Neural cell (in vitro differentiated cells): ENCODE measurements at regions not wholly inside any gene's neighbourhood (a gene's known extent, or its start where the extent isn't known, plus 50 kb on each side); places are given as distances from the start of the nearest gene placed in this dataset.

Experiments used
- H2AFZ ChIP-seq: fragments of 200-600, 300-800 bp; sonication (generic), shearing (Covaris generic); 2 replicates; pipeline ENCODE4 v1.6.0; 2014; ENCODE audit warnings: low read depth, mild to moderate bottlenecking, antibody characterized with exemption, low read length, moderate library complexity
- H3F3A ChIP-seq: fragments of 200-600 bp; shearing (Covaris generic); 2 replicates; pipeline ENCODE4 v1.6.1; 2016; ENCODE audit warnings: mild to moderate bottlenecking, moderate library complexity, mixed read lengths, antibody characterized with exemption, low read length; ENCODE audit not compliant: insufficient read depth, poor library complexity, severe bottlenecking
- H3K27ac ChIP-seq: fragments of 200-600, 300-800 bp; sonication (generic), shearing (Covaris generic); 2 replicates; pipeline ENCODE4 v1.5.1; 2014; ENCODE audit warnings: mild to moderate bottlenecking, low read length, moderate library complexity
- H3K27me3 ChIP-seq: fragments of 300-800, 200-600 bp; sonication (generic), shearing (Covaris generic); 2 replicates; pipeline ENCODE4 v1.6.0; 2014; ENCODE audit warnings: mild to moderate bottlenecking, low read depth, low read length, moderate library complexity; ENCODE audit not compliant: insufficient read depth
- H3K36me3 ChIP-seq: fragments of 300-800, 200-600 bp; sonication (generic), shearing (Covaris generic); 2 replicates; pipeline ENCODE4 v1.5.1; 2014; ENCODE audit warnings: mild to moderate bottlenecking, antibody characterized with exemption, low read length, moderate library complexity; ENCODE audit not compliant: insufficient read depth
- H3K4me2 ChIP-seq: fragments of 300-800, 200-600 bp; sonication (generic), shearing (Covaris generic); 2 replicates; pipeline ENCODE4 v1.6.0; 2014; ENCODE audit warnings: mild to moderate bottlenecking, low read length
- H3K4me3 ChIP-seq: fragments of 300-800, 200-600 bp; sonication (generic), shearing (Covaris generic); 2 replicates; pipeline ENCODE4 v1.5.1; 2014; ENCODE audit warnings: mild to moderate bottlenecking, low read length, moderate library complexity
- H3K79me2 ChIP-seq: fragments of 200-600 bp; shearing (Covaris generic); replicated peaks from 2 replicates; pipeline ENCODE4 v1.6.0; 2014; ENCODE audit warnings: mild to moderate bottlenecking, low read length, moderate library complexity; ENCODE audit not compliant: insufficient read depth
- H3K9ac ChIP-seq: fragments of 300-800, 200-600 bp; sonication (generic), shearing (Covaris generic); 2 replicates; pipeline ENCODE4 v1.6.1; 2016; ENCODE audit warnings: mild to moderate bottlenecking, low read length, mixed read lengths
- H3K9me2 ChIP-seq: fragments of 200-600 bp; shearing (Covaris generic); 2 replicates; pipeline ENCODE4 v1.6.1; 2016; ENCODE audit warnings: mild to moderate bottlenecking, low read length, mixed read lengths; ENCODE audit not compliant: insufficient read depth
- H3K9me3 ChIP-seq: fragments of 200-600, 300-800 bp; sonication (generic), shearing (Covaris generic); 2 replicates; pipeline ENCODE4 v1.6.1; 2016; ENCODE audit warnings: mild to moderate bottlenecking, mixed run types, low read length, moderate library complexity, mixed read lengths
- H4K20me1 ChIP-seq: fragments of 200-600 bp; shearing (Covaris generic); 2 replicates; pipeline ENCODE4 v1.6.1; 2016; ENCODE audit warnings: mild to moderate bottlenecking, mixed run types; ENCODE audit not compliant: insufficient read depth
- EP300 ChIP-seq: fragments of 450-650 bp; conservative IDR thresholded peaks from 2 replicates; pipeline ENCODE4 v1.6.1; 2014; ENCODE audit warnings: antibody characterized with exemption, mild to moderate bottlenecking, moderate library complexity; ENCODE audit not compliant: poor library complexity, severe bottlenecking
- EZH2 ChIP-seq: fragments of 200-600, 300-800 bp; shearing (Covaris generic), sonication (generic); IDR thresholded peaks from 2 replicates; pipeline ENCODE4 v1.6.1; 2014; ENCODE audit warnings: antibody characterized with exemption, low read length, borderline replicate concordance, mild to moderate bottlenecking; ENCODE audit not compliant: insufficient read depth, poor library complexity, severe bottlenecking
- MXI1 ChIP-seq: fragments of 450-650 bp; conservative IDR thresholded peaks from 2 replicates; pipeline ENCODE4 v1.6.1; 2014; ENCODE audit warnings: antibody characterized with exemption, mild to moderate bottlenecking; ENCODE audit not compliant: poor library complexity, severe bottlenecking
- POLR2AphosphoS5 ChIP-seq: IDR thresholded peaks from 2 replicates; pipeline ENCODE4 v1.6.1; 2012
- RAD21 ChIP-seq: fragments of 450-650 bp; conservative IDR thresholded peaks from 2 replicates; pipeline ENCODE4 v1.6.1; 2014; ENCODE audit warnings: antibody characterized with exemption, mild to moderate bottlenecking, moderate library complexity
- SMC3 ChIP-seq: fragments of 450-650 bp; conservative IDR thresholded peaks from 2 replicates; pipeline ENCODE4 v1.6.1; 2014; ENCODE audit warnings: antibody characterized with exemption, mild to moderate bottlenecking, moderate library complexity; ENCODE audit not compliant: poor library complexity
- TAF1 ChIP-seq: IDR thresholded peaks from 2 replicates; pipeline ENCODE4 v1.6.1; 2012; ENCODE audit warnings: low read depth
- TF ChIP-seq, protein P1 (sequence below): IDR thresholded peaks from 2 replicates; pipeline ENCODE4 v1.6.1; 2012; ENCODE audit warnings: borderline replicate concordance
- TF ChIP-seq, protein P2 (sequence below): fragments of 450-650 bp; IDR thresholded peaks from 2 replicates; pipeline ENCODE4 v1.5.1; 2014; ENCODE audit warnings: antibody characterized with exemption, mild to moderate bottlenecking, moderate library complexity; ENCODE audit not compliant: poor library complexity, severe bottlenecking

DNA sequence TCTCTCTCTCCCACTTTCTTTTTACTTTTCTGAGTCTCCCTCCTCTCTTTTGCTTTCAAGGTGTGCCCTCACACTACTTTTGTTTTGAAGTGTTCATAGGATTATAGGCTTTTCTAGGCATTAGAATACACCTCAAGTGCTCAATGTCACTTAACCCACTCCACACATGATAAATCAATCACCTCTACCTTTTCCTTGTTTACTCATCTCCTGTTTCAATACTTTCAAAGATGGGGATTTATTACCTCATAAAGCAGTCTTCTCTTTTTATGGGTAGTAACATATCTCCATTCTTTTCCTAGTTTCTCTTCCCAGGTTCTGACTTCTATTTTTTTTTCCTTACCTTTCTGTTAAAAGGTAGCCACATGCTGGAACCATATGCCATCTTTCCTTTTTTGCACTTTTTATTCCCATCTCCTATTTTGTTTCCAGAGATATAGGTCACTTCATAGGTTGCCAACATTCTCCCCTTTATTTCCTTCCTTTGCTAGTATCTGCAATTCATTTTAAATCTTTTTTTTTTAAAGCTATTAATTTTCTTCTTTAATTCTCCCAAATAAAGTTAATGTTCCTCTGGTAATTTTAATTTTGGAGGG, 137.6 kb upstream of the SLC10A2 start:
- no peak overlapping the region for H3K9ac ChIP-seq
- H3K79me2 ChIP-seq: no peaks in the 10 kb centered on the region
- H3K27ac ChIP-seq: no peak overlapping the region
- H2AFZ ChIP-seq: no peak overlapping the region
- no peaks in the 10 kb centered on the region for H3K9me2 ChIP-seq
- H3K27me3 ChIP-seq: no peaks in the 10 kb centered on the region
- TF ChIP-seq EP300: no peak
- no peak for TF ChIP-seq POLR2AphosphoS5
- TF ChIP-seq RAD21: no peak
- TF ChIP-seq SMC3: no peak
- TF ChIP-seq, protein P1, sequence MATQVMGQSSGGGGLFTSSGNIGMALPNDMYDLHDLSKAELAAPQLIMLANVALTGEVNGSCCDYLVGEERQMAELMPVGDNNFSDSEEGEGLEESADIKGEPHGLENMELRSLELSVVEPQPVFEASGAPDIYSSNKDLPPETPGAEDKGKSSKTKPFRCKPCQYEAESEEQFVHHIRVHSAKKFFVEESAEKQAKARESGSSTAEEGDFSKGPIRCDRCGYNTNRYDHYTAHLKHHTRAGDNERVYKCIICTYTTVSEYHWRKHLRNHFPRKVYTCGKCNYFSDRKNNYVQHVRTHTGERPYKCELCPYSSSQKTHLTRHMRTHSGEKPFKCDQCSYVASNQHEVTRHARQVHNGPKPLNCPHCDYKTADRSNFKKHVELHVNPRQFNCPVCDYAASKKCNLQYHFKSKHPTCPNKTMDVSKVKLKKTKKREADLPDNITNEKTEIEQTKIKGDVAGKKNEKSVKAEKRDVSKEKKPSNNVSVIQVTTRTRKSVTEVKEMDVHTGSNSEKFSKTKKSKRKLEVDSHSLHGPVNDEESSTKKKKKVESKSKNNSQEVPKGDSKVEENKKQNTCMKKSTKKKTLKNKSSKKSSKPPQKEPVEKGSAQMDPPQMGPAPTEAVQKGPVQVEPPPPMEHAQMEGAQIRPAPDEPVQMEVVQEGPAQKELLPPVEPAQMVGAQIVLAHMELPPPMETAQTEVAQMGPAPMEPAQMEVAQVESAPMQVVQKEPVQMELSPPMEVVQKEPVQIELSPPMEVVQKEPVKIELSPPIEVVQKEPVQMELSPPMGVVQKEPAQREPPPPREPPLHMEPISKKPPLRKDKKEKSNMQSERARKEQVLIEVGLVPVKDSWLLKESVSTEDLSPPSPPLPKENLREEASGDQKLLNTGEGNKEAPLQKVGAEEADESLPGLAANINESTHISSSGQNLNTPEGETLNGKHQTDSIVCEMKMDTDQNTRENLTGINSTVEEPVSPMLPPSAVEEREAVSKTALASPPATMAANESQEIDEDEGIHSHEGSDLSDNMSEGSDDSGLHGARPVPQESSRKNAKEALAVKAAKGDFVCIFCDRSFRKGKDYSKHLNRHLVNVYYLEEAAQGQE: no peak
- no peak for TF ChIP-seq TAF1
- no peak for TF ChIP-seq EZH2
- no peak for TF ChIP-seq MXI1
- TF ChIP-seq, protein P2, sequence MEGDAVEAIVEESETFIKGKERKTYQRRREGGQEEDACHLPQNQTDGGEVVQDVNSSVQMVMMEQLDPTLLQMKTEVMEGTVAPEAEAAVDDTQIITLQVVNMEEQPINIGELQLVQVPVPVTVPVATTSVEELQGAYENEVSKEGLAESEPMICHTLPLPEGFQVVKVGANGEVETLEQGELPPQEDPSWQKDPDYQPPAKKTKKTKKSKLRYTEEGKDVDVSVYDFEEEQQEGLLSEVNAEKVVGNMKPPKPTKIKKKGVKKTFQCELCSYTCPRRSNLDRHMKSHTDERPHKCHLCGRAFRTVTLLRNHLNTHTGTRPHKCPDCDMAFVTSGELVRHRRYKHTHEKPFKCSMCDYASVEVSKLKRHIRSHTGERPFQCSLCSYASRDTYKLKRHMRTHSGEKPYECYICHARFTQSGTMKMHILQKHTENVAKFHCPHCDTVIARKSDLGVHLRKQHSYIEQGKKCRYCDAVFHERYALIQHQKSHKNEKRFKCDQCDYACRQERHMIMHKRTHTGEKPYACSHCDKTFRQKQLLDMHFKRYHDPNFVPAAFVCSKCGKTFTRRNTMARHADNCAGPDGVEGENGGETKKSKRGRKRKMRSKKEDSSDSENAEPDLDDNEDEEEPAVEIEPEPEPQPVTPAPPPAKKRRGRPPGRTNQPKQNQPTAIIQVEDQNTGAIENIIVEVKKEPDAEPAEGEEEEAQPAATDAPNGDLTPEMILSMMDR: no peak
- H3F3A ChIP-seq: no peaks in the 10 kb centered on the region
- H3K4me3 ChIP-seq: no peak overlapping the region
- H3K36me3 ChIP-seq: no peaks in the 10 kb centered on the region
- H4K20me1 ChIP-seq: no peaks in the 10 kb centered on the region
- H3K4me2 ChIP-seq: no peak overlapping the region
- no peaks in the 10 kb centered on the region for H3K9me3 ChIP-seq

DNA sequence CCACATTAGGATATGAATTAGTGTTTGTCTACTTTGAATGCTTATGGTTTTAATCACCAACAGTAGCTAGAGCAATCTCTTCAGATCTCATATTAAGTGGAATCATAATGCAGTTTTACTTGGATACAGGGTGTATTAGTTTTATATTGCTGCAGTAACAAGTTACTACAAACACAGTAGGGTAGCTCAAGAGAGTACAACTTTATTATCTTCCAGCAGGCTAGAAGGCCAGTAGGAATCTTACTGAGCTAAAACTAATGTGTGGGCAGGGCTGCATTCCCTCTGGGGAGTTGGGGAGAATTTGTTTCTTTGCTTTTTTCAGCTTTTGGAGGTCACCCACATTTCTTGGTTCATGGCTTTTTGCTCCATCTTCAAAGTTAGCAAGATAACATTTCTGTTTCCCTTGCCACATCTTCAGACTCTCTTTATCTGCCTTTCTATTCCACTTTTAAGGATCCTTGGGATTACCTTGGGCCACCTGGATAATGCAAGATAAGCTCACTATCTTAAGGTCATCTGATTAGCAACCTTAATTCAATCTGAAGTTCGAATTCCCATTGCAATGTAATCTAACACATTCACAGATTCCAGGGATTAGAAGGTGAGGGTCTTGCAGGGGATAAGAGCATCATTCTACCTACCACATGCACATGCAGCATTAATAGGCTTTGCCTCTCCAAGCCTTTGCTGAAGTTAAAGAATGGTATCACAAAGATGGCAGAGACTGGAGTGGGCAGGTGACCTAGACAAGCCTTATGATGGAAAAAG, 134.1 kb upstream of the SLC10A2 start:
- H3K4me2 ChIP-seq: no peak overlapping the region
- H3F3A ChIP-seq: no peaks in the 10 kb centered on the region
- TF ChIP-seq EP300: no peak
- TF ChIP-seq SMC3: no peak
- TF ChIP-seq POLR2AphosphoS5: no peak
- TF ChIP-seq, protein P1: no peak
- TF ChIP-seq, protein P2: no peak
- TF ChIP-seq TAF1: no peak
- no peak for TF ChIP-seq EZH2
- no peak for TF ChIP-seq RAD21
- TF ChIP-seq MXI1: no peak
- no peak overlapping the region for H2AFZ ChIP-seq
- no peaks in the 10 kb centered on the region for H3K27me3 ChIP-seq
- no peak overlapping the region for H3K4me3 ChIP-seq
- H3K27ac ChIP-seq: no peak overlapping the region
- no peaks in the 10 kb centered on the region for H3K36me3 ChIP-seq
- H3K9me3 ChIP-seq: no peaks in the 10 kb centered on the region
- no peaks in the 10 kb centered on the region for H4K20me1 ChIP-seq
- H3K79me2 ChIP-seq: no peaks in the 10 kb centered on the region
- H3K9ac ChIP-seq: no peak overlapping the region
- no peaks in the 10 kb centered on the region for H3K9me2 ChIP-seq
